ENCODE measurements at regions not wholly inside any gene's neighbourhood (a gene's known extent, or its start where the extent isn't known, plus 50 kb on each side); places are given as distances from the start of the nearest gene placed in this dataset.

GRCh38 chr5:33049842-33050241, 338.7 kb downstream of the NPR3 start:
- H3K4me1 ChIP-seq (ENCODE audit: control insufficient read depth, low read length): no peaks in the 10 kb centered on the region
- no peak for TF ChIP-seq CTCF (IDR thresholded peaks at IDR 0.05; ENCODE audit: low read depth, low read length, poor library complexity, severe bottlenecking)
- H4K20me1 ChIP-seq (ENCODE audit: control insufficient read depth, insufficient read depth, low read depth, low read length): no peaks in the 10 kb centered on the region
- H3K4me3 ChIP-seq (ENCODE audit: low read length): no peak overlapping the region
- H3K79me2 ChIP-seq (ENCODE audit: control insufficient read depth, low read length): no peaks in the 10 kb centered on the region
- H3K9me2 ChIP-seq (replicated peaks; ENCODE audit: control insufficient read depth, low read length): no peaks in the 10 kb centered on the region
- no peak overlapping the region for H3K4me2 ChIP-seq (ENCODE audit: low read length)
- 0 out of 2 replicates have a peak, but pooled peaks cover 2% of the 10 kb centered on the region for H3K9me3 ChIP-seq (ENCODE audit: control insufficient read depth, insufficient read depth, low read length)
- H3F3A ChIP-seq (ENCODE audit: control insufficient read depth, insufficient read depth): no peaks in the 10 kb centered on the region
- no peak overlapping the region for H3K27ac ChIP-seq (ENCODE audit: low read depth, low read length)
- H3K27me3 ChIP-seq (ENCODE audit: control insufficient read depth, low read length): no peaks in the 10 kb centered on the region
- no peaks in the 10 kb centered on the region for H3K36me3 ChIP-seq (ENCODE audit: control insufficient read depth, low read length)

- no peak for TF ChIP-seq EZH2phosphoT487 (IDR thresholded peaks at IDR 0.05; ENCODE audit: borderline replicate concordance, low read length)
- TF ChIP-seq CTCF (IDR thresholded peaks at IDR 0.05; ENCODE audit: low read depth, low read length, poor library complexity, severe bottlenecking): no peak
- H3K9me3 ChIP-seq (ENCODE audit: control insufficient read depth, insufficient read depth, low read length): no peaks in the 10 kb centered on the region
- no peak overlapping the region for H3K4me2 ChIP-seq (ENCODE audit: low read length)
- H3K36me3 ChIP-seq (ENCODE audit: control insufficient read depth, low read length): no peaks in the 10 kb centered on the region
- H3F3A ChIP-seq (ENCODE audit: control insufficient read depth, insufficient read depth): no peaks in the 10 kb centered on the region
- H3K9me2 ChIP-seq (replicated peaks; ENCODE audit: control insufficient read depth, low read length): no peaks in the 10 kb centered on the region
- H4K20me1 ChIP-seq (ENCODE audit: control insufficient read depth, insufficient read depth, low read depth, low read length): no peaks in the 10 kb centered on the region
- H3K4me3 ChIP-seq (ENCODE audit: low read length): no peak overlapping the region
- H3K27me3 ChIP-seq (ENCODE audit: control insufficient read depth, low read length): no peaks in the 10 kb centered on the region
- no peak overlapping the region for H3K27ac ChIP-seq (ENCODE audit: low read depth, low read length)
- H3K79me2 ChIP-seq (ENCODE audit: control insufficient read depth, low read length): no peaks in the 10 kb centered on the region
- no peaks in the 10 kb centered on the region for H3K4me1 ChIP-seq (ENCODE audit: control insufficient read depth, low read length)
These were observed 348.0 kb downstream of the NPR3 start for GRCh38 chr5:33059081-33059480.

GRCh38 chr5:33065131-33065530, 354.0 kb downstream of the NPR3 start:
- no peaks in the 10 kb centered on the region for H3K27me3 ChIP-seq (ENCODE audit: control insufficient read depth, low read length)
- no peaks in the 10 kb centered on the region for H3K9me2 ChIP-seq (replicated peaks; ENCODE audit: control insufficient read depth, low read length)
- H3K4me1 ChIP-seq (ENCODE audit: control insufficient read depth, low read length): no peaks in the 10 kb centered on the region
- no peaks in the 10 kb centered on the region for H3F3A ChIP-seq (ENCODE audit: control insufficient read depth, insufficient read depth)
- H4K20me1 ChIP-seq (ENCODE audit: control insufficient read depth, insufficient read depth, low read depth, low read length): no peaks in the 10 kb centered on the region
- H3K9me3 ChIP-seq (ENCODE audit: control insufficient read depth, insufficient read depth, low read length): no peaks in the 10 kb centered on the region
- H3K36me3 ChIP-seq (ENCODE audit: control insufficient read depth, low read length): no peaks in the 10 kb centered on the region
- H3K4me2 ChIP-seq (ENCODE audit: low read length): no peak overlapping the region
- no peak overlapping the region for H3K27ac ChIP-seq (ENCODE audit: low read depth, low read length)
- H3K79me2 ChIP-seq (ENCODE audit: control insufficient read depth, low read length): no peaks in the 10 kb centered on the region
- H3K4me3 ChIP-seq (ENCODE audit: low read length): no peak overlapping the region
- TF ChIP-seq EZH2phosphoT487 (IDR thresholded peaks at IDR 0.05; ENCODE audit: borderline replicate concordance, low read length): no peak
- TF ChIP-seq CTCF (IDR thresholded peaks at IDR 0.05; ENCODE audit: low read depth, low read length, poor library complexity, severe bottlenecking): no peak

- H3K4me2 ChIP-seq (ENCODE audit: low read length): no peak overlapping the region
- no peaks in the 10 kb centered on the region for H3K9me2 ChIP-seq (replicated peaks; ENCODE audit: control insufficient read depth, low read length)
- H3K27ac ChIP-seq (ENCODE audit: low read depth, low read length): no peak overlapping the region
- no peaks in the 10 kb centered on the region for H3K4me1 ChIP-seq (ENCODE audit: control insufficient read depth, low read length)
- H3K4me3 ChIP-seq (ENCODE audit: low read length): no peak overlapping the region
- no peaks in the 10 kb centered on the region for H3K36me3 ChIP-seq (ENCODE audit: control insufficient read depth, low read length)
- H3K79me2 ChIP-seq (ENCODE audit: control insufficient read depth, low read length): no peaks in the 10 kb centered on the region
- no peaks in the 10 kb centered on the region for H4K20me1 ChIP-seq (ENCODE audit: control insufficient read depth, insufficient read depth, low read depth, low read length)
- H3K27me3 ChIP-seq (ENCODE audit: control insufficient read depth, low read length): no peaks in the 10 kb centered on the region
- H3K9me3 ChIP-seq (ENCODE audit: control insufficient read depth, insufficient read depth, low read length): no peaks in the 10 kb centered on the region
- H3F3A ChIP-seq (ENCODE audit: control insufficient read depth, insufficient read depth): no peaks in the 10 kb centered on the region
- no peak for TF ChIP-seq EZH2phosphoT487 (IDR thresholded peaks at IDR 0.05; ENCODE audit: borderline replicate concordance, low read length)
These were observed 356.2 kb downstream of the NPR3 start for GRCh38 chr5:33067291-33067690.

Data from DOHH2 (cell line).